ENCODE measurements at regions not wholly inside any gene's neighbourhood (a gene's known extent, or its start where the extent isn't known, plus 50 kb on each side); places are given as distances from the start of the nearest gene placed in this dataset.

GRCh38 chr20:48329031-48329615 is 498.7 kb downstream of the PREX1 start:
- TF ChIP-seq CTCF (IDR thresholded peaks at IDR 0.05; ENCODE audit: low read depth, low read length) = no peak
- TF ChIP-seq EZH2phosphoT487 (IDR thresholded peaks at IDR 0.05; ENCODE audit: low read depth) = no peak
